CD4-positive, alpha-beta T cell treated with Interleukin-2 at 100 ng/mL for 4 hours (primary cell): ENCODE measurements at regions not wholly inside any gene's neighbourhood (a gene's known extent, or its start where the extent isn't known, plus 50 kb on each side); places are given as distances from the start of the nearest gene placed in this dataset.

Experiments used
- DNase-seq: peaks from one replicate; pipeline ENCODE4 v3.0.0-alpha.2; 2020; ENCODE audit warnings: low spot score

DNA sequence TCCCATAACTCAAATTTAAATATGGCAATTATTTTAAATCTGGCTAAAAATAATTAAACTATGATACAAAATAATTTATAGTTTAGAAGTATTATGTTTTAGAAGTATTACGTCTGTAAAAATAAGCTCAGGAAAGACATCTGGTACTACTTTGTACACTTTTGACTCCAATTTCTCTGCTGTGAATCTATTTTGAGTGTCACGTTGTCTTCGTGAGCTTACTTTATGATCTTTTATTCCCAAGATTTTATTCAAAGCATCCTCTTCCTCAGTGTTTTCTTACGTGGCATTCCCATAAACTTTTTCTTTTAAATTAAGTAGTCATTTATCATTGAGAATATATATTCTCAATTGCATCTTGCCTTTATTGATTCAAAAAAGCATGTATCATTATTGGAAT, 223.3 kb upstream of the KCNJ16 start:
- no peak for DNase-seq

DNA sequence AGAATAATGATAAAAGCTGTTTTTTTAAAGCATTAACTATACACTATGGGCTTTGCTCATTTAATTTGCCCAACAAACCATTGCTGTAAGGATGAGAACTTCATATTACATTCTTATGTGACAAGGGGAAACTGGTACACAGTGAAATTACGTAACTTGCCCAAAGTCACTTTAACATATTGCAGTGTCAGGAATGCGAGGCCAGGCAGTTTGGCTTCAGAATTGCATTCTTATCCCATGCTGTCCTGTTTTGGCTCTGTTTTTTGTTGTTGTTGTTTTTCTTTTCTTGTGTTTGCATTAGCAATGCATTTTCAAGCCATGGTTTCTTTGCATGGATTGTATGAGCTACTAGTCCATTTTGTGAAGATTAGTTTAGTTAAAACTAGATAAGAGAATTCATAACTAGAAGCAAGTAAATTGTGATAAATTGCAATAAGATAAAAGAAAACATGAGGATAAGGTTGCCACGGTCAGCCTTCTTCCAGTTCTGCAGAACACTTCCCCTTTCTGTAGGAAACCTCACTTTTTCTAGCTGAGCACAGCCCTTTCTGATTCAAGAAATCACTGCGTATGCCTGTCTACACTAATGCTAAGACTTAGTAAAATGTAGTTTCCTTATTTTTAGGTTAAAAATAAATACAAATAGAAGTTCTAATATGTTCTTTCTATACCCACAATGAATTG, 221.3 kb upstream of the KCNJ16 start:
- DNase-seq: no peak

DNA sequence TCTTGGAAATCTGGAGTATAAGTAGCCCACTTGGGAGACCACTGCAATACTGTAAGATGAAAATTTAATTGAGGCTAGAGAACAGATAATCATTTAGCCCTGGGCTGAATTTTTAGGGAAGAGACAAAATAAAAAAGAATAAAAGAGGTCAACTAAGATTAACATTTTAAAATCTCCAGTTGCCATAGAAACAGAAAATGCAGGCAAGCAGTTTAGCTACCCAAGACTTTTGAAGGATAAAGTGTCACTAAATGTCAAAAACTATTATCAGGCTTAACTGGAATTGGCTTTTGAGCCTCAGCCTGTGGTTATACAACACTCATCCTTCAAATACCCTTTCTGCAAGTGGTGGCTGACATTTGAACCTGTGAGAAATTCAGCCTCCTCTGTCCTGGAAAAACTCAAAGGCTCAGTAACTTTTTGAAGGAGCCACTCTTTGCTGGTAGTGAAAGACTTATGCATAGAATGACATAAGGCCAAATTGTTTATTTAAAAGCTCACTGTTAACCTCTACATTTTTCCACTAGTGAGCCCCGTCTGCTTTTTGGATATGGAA, 220.7 kb upstream of the KCNJ16 start:
- DNase-seq: no peak

DNA sequence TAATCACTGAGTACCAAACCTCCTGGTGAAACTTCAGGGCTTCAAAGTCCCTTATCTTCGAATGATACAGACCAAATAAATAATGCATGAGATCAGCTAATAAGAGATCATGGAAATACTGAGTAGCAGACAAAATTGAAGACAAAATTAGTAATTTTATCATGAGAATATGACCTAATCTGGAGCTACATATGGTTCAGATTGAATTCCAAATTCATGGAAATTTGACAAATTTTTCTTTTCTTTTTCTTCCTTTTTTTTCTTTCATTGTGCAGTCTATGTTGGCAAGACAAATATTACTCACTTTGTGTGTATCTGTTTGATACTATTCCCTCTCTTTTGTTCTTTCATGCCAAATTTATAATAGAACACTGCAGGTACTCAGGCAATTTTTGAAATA, 218.1 kb upstream of the KCNJ16 start:
- no peak for DNase-seq

DNA sequence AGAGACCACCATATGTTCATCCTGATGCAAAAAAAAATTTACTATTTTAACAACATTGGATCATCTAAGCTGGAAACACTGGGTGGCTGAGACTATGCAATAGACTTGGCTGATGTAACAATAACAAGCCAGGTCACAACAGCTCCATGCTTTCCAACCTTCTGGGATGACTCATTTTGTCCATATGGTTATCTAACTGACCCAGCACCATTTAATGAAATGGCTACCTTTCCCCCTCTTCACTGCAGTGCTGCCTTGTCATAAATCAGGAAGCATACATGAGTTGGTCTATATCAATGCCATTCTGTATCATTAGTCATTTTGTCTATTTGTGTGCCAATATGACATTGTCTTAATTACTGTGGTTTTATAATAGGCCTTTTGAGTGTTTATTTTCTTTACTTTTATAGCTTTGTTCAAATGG, 217.6 kb upstream of the KCNJ16 start:
- no peak for DNase-seq

DNA sequence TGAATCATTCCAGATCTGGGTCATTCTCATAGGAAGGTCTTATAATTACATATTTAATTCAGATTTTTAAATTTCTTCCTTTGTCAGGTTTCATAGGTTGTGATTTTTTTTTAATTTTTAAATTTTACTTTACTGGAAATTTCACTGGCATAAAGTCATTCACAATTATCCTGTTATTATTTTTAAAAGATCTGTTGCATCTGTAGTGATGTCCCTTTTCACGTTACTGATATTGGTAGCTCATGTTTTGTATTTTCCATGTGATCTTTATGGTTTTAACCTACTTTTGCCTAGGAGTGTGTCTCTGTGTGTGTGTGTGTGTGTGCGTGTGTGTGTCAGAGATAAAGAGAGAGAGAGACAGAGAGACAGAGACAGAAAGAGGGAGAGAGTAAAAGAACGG, 216.6 kb upstream of the KCNJ16 start:
- DNase-seq: no peak

DNA sequence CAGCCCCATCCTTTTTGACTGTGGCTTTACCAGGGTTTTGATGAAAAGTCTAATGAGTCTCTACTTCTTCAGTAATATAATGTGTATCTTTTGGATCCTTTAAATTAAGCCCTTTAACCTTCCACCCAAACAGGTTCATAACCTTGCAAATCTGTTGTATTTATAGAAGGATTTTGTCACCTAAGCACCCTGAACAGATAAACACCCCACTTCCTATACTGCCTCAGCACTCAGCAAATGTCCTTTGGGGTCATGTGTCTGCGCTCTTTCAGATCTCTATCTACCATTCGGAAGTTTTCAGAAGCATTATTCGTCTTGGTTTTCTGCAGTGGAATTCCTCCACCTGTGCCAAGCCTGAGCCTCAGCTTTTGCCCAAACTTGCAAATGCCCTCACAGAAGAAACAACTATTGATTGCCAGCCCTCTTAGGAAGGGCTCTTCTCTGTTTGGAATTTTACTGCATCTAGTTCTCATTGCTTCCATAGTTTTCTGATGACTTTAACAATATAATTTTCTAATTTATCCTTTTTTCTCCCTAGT, 214.8 kb upstream of the KCNJ16 start:
- DNase-seq: no peak

DNA sequence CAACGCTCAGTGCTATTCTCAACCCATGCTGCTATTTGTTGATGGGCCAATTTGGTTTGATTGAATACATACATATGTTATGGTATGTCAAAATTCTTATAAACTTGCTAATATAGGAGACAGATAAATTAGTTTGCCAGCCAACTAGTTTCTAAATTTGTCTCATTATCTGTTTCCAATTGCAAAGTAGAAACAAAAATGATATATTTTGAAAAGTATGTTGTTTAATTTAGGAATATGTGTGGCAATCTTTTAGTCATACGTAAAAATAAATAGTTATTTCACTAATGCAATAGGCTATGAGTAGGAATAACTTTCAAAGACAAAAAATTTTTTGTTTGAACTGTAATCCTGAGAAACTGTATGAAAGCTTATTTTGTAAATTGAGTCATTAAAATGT, 210.6 kb upstream of the KCNJ16 start:
- DNase-seq: no peak

DNA sequence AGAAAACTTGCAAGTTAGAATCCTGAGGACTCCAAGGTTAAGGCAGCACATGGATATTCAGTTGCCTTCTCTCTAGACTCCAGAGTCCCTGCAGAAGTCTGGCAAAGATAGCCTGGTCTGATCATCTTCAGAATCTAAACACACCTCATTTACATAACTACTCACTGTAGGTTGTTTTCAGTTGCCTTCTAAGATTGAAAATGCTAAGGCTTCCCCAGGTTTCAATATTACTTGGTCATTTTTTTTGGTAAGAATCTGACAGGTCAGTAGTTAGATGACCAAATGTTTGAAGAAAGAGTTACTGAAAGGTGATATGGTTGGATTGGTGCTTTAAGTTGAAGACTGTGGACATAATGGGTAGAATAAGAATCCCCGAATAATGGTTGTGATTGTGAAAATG, 205.4 kb upstream of the KCNJ16 start:
- no peak for DNase-seq

DNA sequence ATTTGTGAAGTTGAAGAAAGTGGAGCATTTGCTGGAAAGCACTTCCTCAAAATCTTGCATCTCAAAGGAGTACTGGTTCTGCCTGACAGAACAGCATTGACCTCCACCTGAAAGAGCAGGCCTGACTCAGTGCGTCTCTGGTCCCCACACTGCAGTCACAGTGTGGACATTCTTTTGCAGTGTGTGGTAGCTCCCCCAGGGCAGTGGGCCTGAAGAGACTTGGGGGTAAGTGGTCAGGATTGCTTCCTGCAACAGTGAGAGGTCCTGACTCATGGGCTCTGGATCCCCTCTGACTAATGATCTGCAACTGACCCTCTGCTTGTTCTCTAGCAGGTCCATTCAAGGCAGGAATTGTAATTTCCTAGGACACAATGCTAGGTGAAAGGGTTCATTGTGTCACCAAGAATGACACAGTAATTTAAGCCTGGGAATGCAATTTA, 204.9 kb upstream of the KCNJ16 start:
- DNase-seq: no peak

DNA sequence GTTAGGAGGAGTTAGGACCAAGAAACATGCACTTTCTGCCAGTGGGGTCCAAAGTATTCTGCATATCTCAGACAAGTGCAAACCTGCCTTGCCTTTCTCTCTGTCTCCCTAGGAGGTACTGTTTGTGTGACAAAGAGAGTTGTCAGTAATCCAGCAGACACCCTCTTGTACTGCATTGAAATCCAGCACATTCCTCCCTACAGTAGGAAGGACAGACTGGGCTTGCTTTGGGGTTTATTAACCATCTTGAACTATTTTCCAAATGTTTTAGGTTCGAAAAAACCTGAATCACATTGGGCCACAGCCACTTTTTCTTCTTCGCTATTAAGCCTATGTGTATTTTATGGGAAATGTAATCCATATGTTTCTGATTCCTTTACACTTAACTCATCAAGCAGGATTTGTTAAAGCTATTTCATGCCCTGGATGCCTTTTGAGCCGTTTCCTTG, 204.2 kb upstream of the KCNJ16 start:
- no peak for DNase-seq

DNA sequence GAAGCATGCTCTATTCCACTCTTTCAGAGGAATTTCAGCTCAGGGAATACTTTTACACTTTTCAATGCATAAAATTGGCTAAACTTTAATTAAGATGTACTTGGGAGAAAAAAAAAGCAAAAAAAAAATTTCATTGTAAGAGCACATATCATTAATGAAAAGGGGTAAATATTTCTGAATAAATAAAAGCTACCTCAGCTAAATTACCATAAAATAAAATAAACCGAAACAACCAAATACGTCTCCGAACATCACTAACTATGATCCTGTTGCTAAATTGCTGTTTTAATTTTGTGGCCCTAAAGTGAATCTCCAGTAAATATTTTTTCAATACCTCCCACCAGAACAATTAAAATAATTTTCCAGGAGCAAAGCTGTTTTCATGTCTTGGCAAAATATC, 203.7 kb upstream of the KCNJ16 start:
- no peak for DNase-seq

DNA sequence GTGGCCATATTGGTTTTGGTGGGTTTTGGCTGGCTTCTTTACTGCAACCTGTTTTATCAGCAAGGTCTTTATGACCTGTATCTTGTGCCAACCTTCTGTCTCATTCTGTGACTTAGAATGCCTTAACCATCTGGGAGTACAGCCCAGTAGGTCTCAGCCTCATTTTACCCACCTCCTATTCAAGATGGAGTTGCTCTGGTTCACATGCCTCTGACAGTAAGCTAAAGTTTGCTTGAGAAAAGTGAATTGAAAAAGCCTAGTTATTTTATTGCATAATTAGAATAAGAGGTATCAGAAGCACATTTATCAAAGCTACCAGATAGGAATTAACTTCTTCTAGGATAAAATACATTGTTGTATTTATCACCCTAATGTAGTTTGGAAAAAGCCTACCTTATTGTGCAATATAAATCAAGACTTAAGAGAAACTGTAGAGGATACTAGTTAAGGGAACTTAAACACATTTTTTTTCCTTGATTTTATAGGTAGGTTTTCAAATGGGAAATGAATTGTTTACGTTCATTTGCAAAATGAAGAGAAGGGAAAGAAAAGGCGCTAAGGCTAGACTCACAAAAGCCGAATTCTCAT, 202.3 kb upstream of the KCNJ16 start:
- no peak for DNase-seq

DNA sequence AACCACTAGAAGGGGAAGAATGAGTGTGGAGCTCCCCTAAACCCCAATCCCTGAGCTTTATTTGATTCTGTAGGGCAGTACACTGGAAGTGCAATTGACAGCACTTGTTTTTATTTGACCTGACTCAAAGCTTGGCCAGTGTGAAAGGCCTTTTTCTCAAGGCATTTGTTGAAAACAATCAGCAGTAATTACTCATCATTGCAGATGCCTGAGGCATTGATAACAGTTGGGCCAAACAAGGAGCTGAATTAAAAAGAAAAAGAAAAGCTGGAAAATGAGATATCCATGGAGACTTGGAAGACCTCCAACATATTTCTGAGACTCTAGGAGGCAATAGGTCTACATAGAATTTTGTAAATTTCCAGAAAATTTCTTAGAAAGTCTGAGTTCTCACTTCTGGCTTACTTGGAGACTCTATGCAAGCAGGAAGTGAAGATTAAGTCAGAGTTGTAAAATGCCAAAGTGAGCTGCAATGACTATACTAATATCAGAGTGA, 200.8 kb upstream of the KCNJ16 start:
- no peak for DNase-seq

DNA sequence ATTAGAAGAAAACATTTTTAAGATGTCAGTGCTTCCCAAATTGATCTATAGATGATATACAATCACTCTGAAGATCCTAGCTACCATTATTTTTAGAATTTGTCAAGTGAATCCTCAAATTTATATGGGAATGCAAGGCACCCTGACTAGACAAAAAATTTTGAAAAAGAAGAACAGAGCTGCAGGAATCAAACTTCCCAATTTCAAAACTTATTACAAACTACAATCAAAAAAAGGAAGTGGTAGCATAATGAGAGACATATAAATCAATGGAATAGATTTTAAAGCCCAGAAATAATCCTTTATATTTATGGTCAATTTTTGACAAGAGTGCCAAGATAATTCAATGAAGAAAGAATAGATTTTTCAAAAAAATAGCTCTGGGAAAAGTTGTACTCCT, 198.3 kb upstream of the KCNJ16 start:
- no peak for DNase-seq

DNA sequence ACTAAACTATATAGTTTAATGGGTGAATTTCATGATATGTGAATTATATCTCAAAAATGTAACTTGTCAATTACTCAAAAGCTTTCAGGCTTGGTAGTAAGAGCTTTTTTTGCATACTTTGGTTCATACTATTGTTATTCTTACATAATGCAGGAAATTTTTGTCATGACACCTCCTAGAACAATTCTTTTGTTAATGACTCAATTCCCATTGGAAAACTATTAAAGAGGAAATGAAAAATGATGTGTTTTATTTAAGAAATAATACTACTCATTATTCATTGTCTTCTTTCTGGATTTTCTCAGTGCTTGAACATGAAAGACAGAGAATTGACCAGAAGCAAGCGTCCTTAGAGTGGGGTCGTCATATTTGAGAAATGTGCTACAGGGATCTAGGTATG, 196.4 kb upstream of the KCNJ16 start:
- no peak for DNase-seq

DNA sequence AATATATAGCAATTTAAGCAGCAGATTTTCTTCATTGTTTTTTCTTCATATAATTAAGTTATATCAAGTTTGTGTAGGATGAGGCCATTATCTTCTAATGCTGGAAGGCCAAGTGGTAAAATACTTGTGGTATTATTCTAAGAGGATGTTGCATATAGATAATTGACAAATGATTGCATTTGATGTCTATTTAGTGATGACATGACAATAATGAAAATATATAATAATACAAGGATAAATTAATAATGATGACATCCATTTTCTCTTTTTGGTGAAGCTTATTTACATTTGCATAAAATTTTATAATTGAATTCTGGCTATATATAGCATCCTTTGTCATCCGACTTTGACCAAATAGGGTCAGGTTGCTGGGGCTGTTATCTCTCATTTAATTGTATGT, 195.4 kb upstream of the KCNJ16 start:
- no peak for DNase-seq

DNA sequence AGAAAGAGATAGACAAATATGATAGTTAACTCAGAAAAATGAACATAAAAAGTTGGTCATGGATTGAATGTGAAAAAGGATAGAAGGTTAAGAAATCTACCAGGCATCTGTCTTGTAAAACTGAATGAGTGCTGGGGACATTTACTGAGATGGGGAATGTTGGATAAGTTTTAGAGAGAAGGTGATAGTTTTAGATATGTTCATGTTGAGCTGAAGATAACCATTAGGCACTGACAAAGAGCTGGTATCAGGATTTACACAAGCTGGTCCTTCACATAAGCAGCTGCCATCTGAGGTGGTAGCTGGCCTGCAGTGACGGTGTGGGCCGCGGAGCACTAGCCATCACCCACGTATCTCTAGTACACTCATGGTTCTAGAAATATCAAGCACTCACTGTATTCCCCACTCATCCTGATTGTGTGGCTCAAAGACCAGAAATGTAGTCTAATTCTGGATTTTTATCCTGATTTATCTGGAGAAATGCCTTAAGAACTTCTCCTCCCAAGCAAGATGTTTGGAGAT, 194.4 kb upstream of the KCNJ16 start:
- DNase-seq: no peak

DNA sequence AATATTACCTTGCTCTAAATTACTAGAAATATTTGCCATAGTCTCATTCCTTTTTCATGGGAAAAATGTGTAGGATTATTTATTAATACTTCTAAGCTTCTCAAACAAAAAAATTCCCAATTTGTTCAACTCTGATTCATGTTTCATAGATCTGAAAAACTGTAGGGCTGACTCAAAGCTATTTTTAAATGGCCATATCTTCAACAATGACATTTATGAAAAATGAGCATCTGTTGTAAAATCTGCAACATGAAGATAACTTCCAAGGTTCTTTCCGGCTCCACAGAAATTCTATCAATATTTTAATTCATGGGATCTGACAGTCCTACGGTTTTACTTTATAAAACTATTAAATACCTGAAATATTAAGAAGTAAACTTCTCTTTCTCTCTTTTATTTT, 192.7 kb upstream of the KCNJ16 start:
- no peak for DNase-seq

DNA sequence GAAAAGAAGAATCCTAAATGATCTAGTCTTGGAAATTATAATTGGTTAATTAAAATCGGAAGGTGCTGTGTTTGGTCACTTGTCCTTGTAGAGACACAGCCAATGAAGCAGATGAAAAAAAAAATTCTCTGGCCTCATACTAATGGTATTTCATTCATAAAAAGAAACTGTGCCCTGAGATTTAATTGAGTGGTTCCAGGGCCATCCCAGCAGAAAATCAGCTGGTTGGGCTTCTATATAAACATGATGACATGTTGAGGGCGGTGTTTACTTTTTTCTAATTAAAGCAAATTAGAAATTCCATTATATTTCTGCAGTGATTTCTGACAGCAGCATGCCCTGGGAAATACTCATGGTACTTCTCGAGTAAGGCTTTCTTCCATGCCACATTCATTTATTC, 191.9 kb upstream of the KCNJ16 start:
- DNase-seq: no peak

DNA sequence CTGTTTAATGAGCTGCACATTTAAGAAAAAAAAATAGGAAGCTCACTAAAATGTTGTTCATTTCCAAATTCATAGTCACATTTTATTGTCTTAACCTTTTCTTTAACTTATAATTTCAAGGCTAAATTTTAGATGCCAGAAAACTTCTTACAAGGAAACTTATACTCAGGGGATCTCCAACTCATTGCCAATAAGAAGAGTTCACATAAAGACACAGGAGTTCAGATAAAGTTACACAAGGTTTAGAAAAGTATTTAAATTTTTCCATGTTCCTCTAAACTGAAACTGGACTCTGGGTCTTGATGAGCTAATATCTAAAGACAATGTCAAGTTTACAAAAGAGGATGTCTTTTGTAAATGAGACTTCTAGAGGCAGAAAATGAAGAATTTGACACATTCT, 190.7 kb upstream of the KCNJ16 start:
- no peak for DNase-seq

DNA sequence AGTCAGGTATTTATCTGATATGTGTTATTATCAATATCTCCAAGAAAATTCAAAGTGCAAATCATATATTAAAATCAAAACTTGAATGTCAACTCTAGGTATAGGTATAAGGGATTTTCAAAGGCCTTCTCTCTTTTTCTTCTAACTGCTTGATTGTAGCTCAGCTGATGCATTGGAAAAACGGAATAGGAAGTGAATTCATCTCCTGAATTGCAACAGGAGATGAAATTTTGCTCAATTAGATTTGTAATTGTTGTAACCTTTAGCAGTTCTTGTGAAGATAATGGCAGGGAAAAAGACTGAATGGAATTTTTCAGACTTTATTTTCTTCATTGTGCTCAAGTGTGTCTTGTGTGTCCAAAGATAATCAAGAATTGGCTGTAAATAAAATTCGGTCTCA, 190.2 kb upstream of the KCNJ16 start:
- DNase-seq: no peak

DNA sequence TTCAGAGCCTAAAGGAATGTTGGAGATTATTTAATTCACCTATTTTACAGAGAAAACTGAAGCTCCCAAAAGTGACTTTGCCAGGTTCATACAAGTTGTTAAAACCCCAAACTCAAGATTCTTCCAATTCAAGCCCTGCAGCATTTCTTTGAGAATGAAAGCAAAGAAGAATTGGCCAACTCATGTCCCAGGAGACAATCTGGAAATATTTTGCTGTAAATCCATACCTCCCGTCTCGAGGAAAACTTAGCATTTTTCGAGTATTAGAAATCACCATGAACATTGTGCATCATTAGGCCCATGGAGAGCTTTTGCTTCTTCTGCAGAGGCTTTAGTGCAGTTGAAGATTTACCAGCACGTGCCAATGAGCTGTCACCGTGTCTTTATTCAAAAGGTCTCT, 176.4 kb upstream of the KCNJ16 start:
- DNase-seq: no peak
